HG02943 (cell line): ENCODE measurements at regions not wholly inside any gene's neighbourhood (a gene's known extent, or its start where the extent isn't known, plus 50 kb on each side); places are given as distances from the start of the nearest gene placed in this dataset.

Source experiments
- ATAC-seq: cut with Tn5 transposase; IDR thresholded peaks from one replicate; pipeline ENCODE4 v1.9.1; 2021; ENCODE audit warnings: mild to moderate bottlenecking, low read depth, moderate library complexity; ENCODE audit not compliant: unreplicated experiment

- ATAC-seq, result no peak
Observed at GRCh38 chr2:76584474-76584873, 873.8 kb upstream of the GCFC2 start.

- ATAC-seq, result no peak
Observed at GRCh38 chr2:76579911-76580310, 869.2 kb upstream of the GCFC2 start.

GRCh38 chr2:76572981-76573380 is 862.3 kb upstream of the GCFC2 start:
- ATAC-seq, result no peak

GRCh38 chr2:76569819-76570218 is 859.1 kb upstream of the GCFC2 start:
- ATAC-seq, result no peak

- ATAC-seq, result no peak
Observed at GRCh38 chr2:76567478-76567877, 856.8 kb upstream of the GCFC2 start.

GRCh38 chr2:76564734-76565133 is 854.0 kb upstream of the GCFC2 start:
- no peak for ATAC-seq

- no peak for ATAC-seq
Observed at GRCh38 chr2:76563730-76564129, 853.0 kb upstream of the GCFC2 start.

- ATAC-seq, result no peak
Observed at GRCh38 chr2:76558157-76558556, 847.4 kb upstream of the GCFC2 start.

- ATAC-seq, result no peak
Observed at GRCh38 chr2:76556018-76556417, 845.3 kb upstream of the GCFC2 start.

- no peak for ATAC-seq
Observed at GRCh38 chr2:76546207-76546606, 835.5 kb upstream of the GCFC2 start.

- ATAC-seq, result no peak
Observed at GRCh38 chr2:76544901-76545300, 834.2 kb upstream of the GCFC2 start.

- ATAC-seq, result no peak
Observed at GRCh38 chr2:76517574-76517909, 806.8 kb upstream of the GCFC2 start.

- ATAC-seq, result no peak
Observed at GRCh38 chr2:76516861-76517573, 806.3 kb upstream of the GCFC2 start.

GRCh38 chr2:76512201-76512820 is 801.6 kb upstream of the GCFC2 start:
- no peak for ATAC-seq

GRCh38 chr2:76506538-76506937 is 795.8 kb upstream of the GCFC2 start:
- ATAC-seq, result no peak

- no peak for ATAC-seq
Observed at GRCh38 chr2:76501641-76502040, 790.9 kb upstream of the GCFC2 start.

- no peak for ATAC-seq
Observed at GRCh38 chr2:76498360-76498759, 787.6 kb upstream of the GCFC2 start.

- ATAC-seq, result no peak
Observed at GRCh38 chr2:76491503-76491902, 780.8 kb upstream of the GCFC2 start.

GRCh38 chr2:76478266-76479035 is 767.7 kb upstream of the GCFC2 start:
- no peak for ATAC-seq

GRCh38 chr2:76472946-76473345 is 762.2 kb upstream of the GCFC2 start:
- no peak for ATAC-seq

GRCh38 chr2:76469066-76469465 is 758.4 kb upstream of the GCFC2 start:
- no peak for ATAC-seq

GRCh38 chr2:76467326-76467725 is 756.6 kb upstream of the GCFC2 start:
- ATAC-seq, result no peak
